Prostate gland (tissue), 2 donors: ENCODE measurements at regions not wholly inside any gene's neighbourhood (a gene's known extent, or its start where the extent isn't known, plus 50 kb on each side); places are given as distances from the start of the nearest gene placed in this dataset.

ENCODE experiments used
- CTCF ChIP-seq, 4 experiments: fragments of 200-600 bp in 2 of 4; fragments of 450-650 bp in 2 of 4; sonication (generic) in 2 of 4; IDR thresholded peaks; 1 replicate in 3 of 4; 2 replicates in 1 of 4; pipeline ENCODE4 v1.5.1; 2016 to 2019; ENCODE audit warnings: antibody characterized with exemption in 4 of 4, mild to moderate bottlenecking in 2 of 4, moderate library complexity in 2 of 4
- POLR2A ChIP-seq: fragments of 450-650 bp; IDR thresholded peaks from one replicate; pipeline ENCODE4 v1.6.1; 2016; ENCODE audit warnings: antibody characterized with exemption, mild to moderate bottlenecking

DNA sequence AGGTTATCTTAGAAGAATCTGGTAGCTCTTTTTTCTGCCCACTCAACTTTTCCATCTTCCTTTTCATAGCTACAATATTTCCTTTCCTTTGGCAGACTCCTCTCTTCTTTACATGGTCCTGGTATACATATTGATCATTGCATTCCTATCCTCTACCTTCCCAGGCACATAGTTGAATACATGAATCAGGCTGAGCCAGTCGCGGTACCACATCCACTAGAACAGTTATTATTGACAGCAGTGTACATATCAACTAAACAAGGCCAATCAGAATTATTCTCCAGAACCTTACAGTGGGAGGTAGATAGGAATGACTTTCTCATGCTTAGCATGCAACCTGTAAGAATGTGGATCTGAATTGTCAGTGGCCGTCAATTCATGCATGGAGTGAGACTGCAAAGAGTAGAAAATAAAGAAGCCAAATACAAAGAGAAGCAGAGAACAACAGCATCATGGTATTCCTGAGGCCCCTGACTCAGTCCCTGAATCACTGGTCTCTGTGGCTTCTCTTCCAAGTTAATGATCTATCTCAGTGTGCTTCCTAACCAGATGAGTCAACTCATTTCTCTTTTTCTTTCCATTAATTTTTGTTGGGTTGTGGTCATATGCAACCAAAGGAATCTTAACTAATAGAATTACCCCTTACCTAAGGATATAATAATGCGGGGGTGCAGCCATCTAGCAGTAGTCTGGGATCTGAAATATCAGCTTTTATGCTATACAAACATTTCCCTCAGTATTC is 60.9 kb upstream of the DCBLD2 start:
- TF ChIP-seq CTCF (IDR thresholded peaks at IDR 0.05), result no peak
- no peak for TF ChIP-seq POLR2A
